ENCODE measurements at regions not wholly inside any gene's neighbourhood (a gene's known extent, or its start where the extent isn't known, plus 50 kb on each side); places are given as distances from the start of the nearest gene placed in this dataset.

- Histone ChIP-seq H3K4me1 (ENCODE audit: control insufficient read depth, insufficient read depth, low read length) (peaks cover 24% of the 10 kb centered on the region), H3K9ac (ENCODE audit: low read depth, low read length) (no peak overlapping the region), H3K4me3 (ENCODE audit: low read depth, low read length) (no peak overlapping the region), H3K9me3 (ENCODE audit: control insufficient read depth, insufficient read depth, low read length) (no peaks in the 10 kb centered on the region), H3K27ac (ENCODE audit: low read depth, low read length) (no peak overlapping the region), H3K27me3 (ENCODE audit: control insufficient read depth, insufficient read depth, low read length) (no peaks in the 10 kb centered on the region), H3K36me3 (ENCODE audit: control insufficient read depth, insufficient read depth, low read length) (no peaks in the 10 kb centered on the region)
These were observed 71.0 kb downstream of the ZC3H11B start for GRCh38 chr1:219541946-219542345.

GRCh38 chr1:219539645-219540254, 73.2 kb downstream of the ZC3H11B start:
- Histone ChIP-seq H3K36me3 (ENCODE audit: control insufficient read depth, insufficient read depth, low read length) (no peaks in the 10 kb centered on the region), H3K4me1 (ENCODE audit: control insufficient read depth, insufficient read depth, low read length) (peaks cover 24% of the 10 kb centered on the region), H3K27ac (ENCODE audit: low read depth, low read length) (no peak overlapping the region), H3K27me3 (ENCODE audit: control insufficient read depth, insufficient read depth, low read length) (no peaks in the 10 kb centered on the region), H3K9me3 (ENCODE audit: control insufficient read depth, insufficient read depth, low read length) (no peaks in the 10 kb centered on the region), H3K4me3 (ENCODE audit: low read depth, low read length) (no peak overlapping the region), H3K9ac (ENCODE audit: low read depth, low read length) (no peak overlapping the region)

- H3K36me3 ChIP-seq (ENCODE audit: control insufficient read depth, insufficient read depth, low read length): no peaks in the 10 kb centered on the region
- H3K4me1 ChIP-seq (ENCODE audit: control insufficient read depth, insufficient read depth, low read length): peaks cover 15% of the 10 kb centered on the region
- H3K9me3 ChIP-seq (ENCODE audit: control insufficient read depth, insufficient read depth, low read length): no peaks in the 10 kb centered on the region
- H3K9ac ChIP-seq (ENCODE audit: low read depth, low read length): no peak overlapping the region
- no peaks in the 10 kb centered on the region for H3K27me3 ChIP-seq (ENCODE audit: control insufficient read depth, insufficient read depth, low read length)
- no peak overlapping the region for H3K4me3 ChIP-seq (ENCODE audit: low read depth, low read length)
- H3K27ac ChIP-seq (ENCODE audit: low read depth, low read length): no peak overlapping the region
These were observed 74.0 kb downstream of the ZC3H11B start for GRCh38 chr1:219538886-219539285.

GRCh38 chr1:219537223-219537631, 75.7 kb downstream of the ZC3H11B start:
- H3K9me3 ChIP-seq (ENCODE audit: control insufficient read depth, insufficient read depth, low read length): no peaks in the 10 kb centered on the region

GRCh38 chr1:219536038-219536437, 76.9 kb downstream of the ZC3H11B start:
- H3K27ac ChIP-seq (ENCODE audit: low read depth, low read length): no peak overlapping the region
- H3K9me3 ChIP-seq (ENCODE audit: control insufficient read depth, insufficient read depth, low read length): no peaks in the 10 kb centered on the region
- H3K36me3 ChIP-seq (ENCODE audit: control insufficient read depth, insufficient read depth, low read length): no peaks in the 10 kb centered on the region
- no peak overlapping the region for H3K9ac ChIP-seq (ENCODE audit: low read depth, low read length)
- peaks cover 5% of the 10 kb centered on the region; the same call in 1 of the 2 replicates for H3K4me1 ChIP-seq (ENCODE audit: control insufficient read depth, insufficient read depth, low read length)
- no peak overlapping the region for H3K4me3 ChIP-seq (ENCODE audit: low read depth, low read length)
- H3K27me3 ChIP-seq (ENCODE audit: control insufficient read depth, insufficient read depth, low read length): no peaks in the 10 kb centered on the region

More at GRCh38 chr1:219537223-219537631, 75.7 kb downstream of the ZC3H11B start:
- Histone ChIP-seq H3K27ac (ENCODE audit: low read depth, low read length) (no peak overlapping the region), H3K36me3 (ENCODE audit: control insufficient read depth, insufficient read depth, low read length) (no peaks in the 10 kb centered on the region), H3K27me3 (ENCODE audit: control insufficient read depth, insufficient read depth, low read length) (no peaks in the 10 kb centered on the region), H3K9ac (ENCODE audit: low read depth, low read length) (no peak overlapping the region), H3K4me3 (ENCODE audit: low read depth, low read length) (no peak overlapping the region), H3K4me1 (ENCODE audit: control insufficient read depth, insufficient read depth, low read length) (peaks cover 15% of the 10 kb centered on the region; the same call in 1 of the 2 replicates)

GRCh38 chr1:219534991-219535390, 77.9 kb downstream of the ZC3H11B start:
- 0 out of 2 replicates have a peak, but pooled peaks cover 4% of the 10 kb centered on the region for H3K4me1 ChIP-seq (ENCODE audit: control insufficient read depth, insufficient read depth, low read length)
- no peak overlapping the region for H3K9ac ChIP-seq (ENCODE audit: low read depth, low read length)
- no peaks in the 10 kb centered on the region for H3K27me3 ChIP-seq (ENCODE audit: control insufficient read depth, insufficient read depth, low read length)
- H3K36me3 ChIP-seq (ENCODE audit: control insufficient read depth, insufficient read depth, low read length): no peaks in the 10 kb centered on the region
- H3K27ac ChIP-seq (ENCODE audit: low read depth, low read length): no peak overlapping the region
- no peaks in the 10 kb centered on the region for H3K9me3 ChIP-seq (ENCODE audit: control insufficient read depth, insufficient read depth, low read length)
- H3K4me3 ChIP-seq (ENCODE audit: low read depth, low read length): no peak overlapping the region

GRCh38 chr1:219533280-219533679, 79.6 kb downstream of the ZC3H11B start:
- H3K4me1 ChIP-seq (ENCODE audit: control insufficient read depth, insufficient read depth, low read length): peaks cover 10% of the 10 kb centered on the region; the same call in 1 of the 2 replicates
- H3K4me3 ChIP-seq (ENCODE audit: low read depth, low read length): no peak overlapping the region
- no peaks in the 10 kb centered on the region for H3K9me3 ChIP-seq (ENCODE audit: control insufficient read depth, insufficient read depth, low read length)
- no peak overlapping the region for H3K9ac ChIP-seq (ENCODE audit: low read depth, low read length)
- H3K27me3 ChIP-seq (ENCODE audit: control insufficient read depth, insufficient read depth, low read length): no peaks in the 10 kb centered on the region
- H3K36me3 ChIP-seq (ENCODE audit: control insufficient read depth, insufficient read depth, low read length): no peaks in the 10 kb centered on the region
- no peak overlapping the region for H3K27ac ChIP-seq (ENCODE audit: low read depth, low read length)

GRCh38 chr1:219529116-219529515, 83.8 kb downstream of the ZC3H11B start:
- Histone ChIP-seq H3K9ac (ENCODE audit: low read depth, low read length) (no peak overlapping the region), H3K4me3 (ENCODE audit: low read depth, low read length) (no peak overlapping the region), H3K4me1 (ENCODE audit: control insufficient read depth, insufficient read depth, low read length) (peaks cover 10% of the 10 kb centered on the region; the same call in 1 of the 2 replicates), H3K27me3 (ENCODE audit: control insufficient read depth, insufficient read depth, low read length) (no peaks in the 10 kb centered on the region), H3K9me3 (ENCODE audit: control insufficient read depth, insufficient read depth, low read length) (no peaks in the 10 kb centered on the region), H3K27ac (ENCODE audit: low read depth, low read length) (peak overlapping the region; percentile 28), H3K36me3 (ENCODE audit: control insufficient read depth, insufficient read depth, low read length) (no peaks in the 10 kb centered on the region)

- H3K36me3 ChIP-seq (ENCODE audit: control insufficient read depth, insufficient read depth, low read length): no peaks in the 10 kb centered on the region
These were observed 84.3 kb downstream of the ZC3H11B start for GRCh38 chr1:219528633-219529032.

GRCh38 chr1:219527994-219528393, 84.9 kb downstream of the ZC3H11B start:
- H3K9ac ChIP-seq (ENCODE audit: low read depth, low read length): no peak overlapping the region
- H3K9me3 ChIP-seq (ENCODE audit: control insufficient read depth, insufficient read depth, low read length): no peaks in the 10 kb centered on the region
- no peaks in the 10 kb centered on the region for H3K27me3 ChIP-seq (ENCODE audit: control insufficient read depth, insufficient read depth, low read length)
- H3K4me3 ChIP-seq (ENCODE audit: low read depth, low read length): no peak overlapping the region
- peaks cover 10% of the 10 kb centered on the region; the same call in 1 of the 2 replicates for H3K4me1 ChIP-seq (ENCODE audit: control insufficient read depth, insufficient read depth, low read length)
- H3K27ac ChIP-seq (ENCODE audit: low read depth, low read length): no peak overlapping the region
- no peaks in the 10 kb centered on the region for H3K36me3 ChIP-seq (ENCODE audit: control insufficient read depth, insufficient read depth, low read length)

More at GRCh38 chr1:219528633-219529032, 84.3 kb downstream of the ZC3H11B start:
- H3K4me3 ChIP-seq (ENCODE audit: low read depth, low read length): no peak overlapping the region
- H3K4me1 ChIP-seq (ENCODE audit: control insufficient read depth, insufficient read depth, low read length): peaks cover 10% of the 10 kb centered on the region; the same call in 1 of the 2 replicates
- no peak overlapping the region for H3K9ac ChIP-seq (ENCODE audit: low read depth, low read length)
- H3K27ac ChIP-seq (ENCODE audit: low read depth, low read length): no peak overlapping the region
- H3K9me3 ChIP-seq (ENCODE audit: control insufficient read depth, insufficient read depth, low read length): no peaks in the 10 kb centered on the region
- H3K27me3 ChIP-seq (ENCODE audit: control insufficient read depth, insufficient read depth, low read length): no peaks in the 10 kb centered on the region

- no peaks in the 10 kb centered on the region for H3K9me3 ChIP-seq (ENCODE audit: control insufficient read depth, insufficient read depth, low read length)
- H3K27ac ChIP-seq (ENCODE audit: low read depth, low read length): no peak overlapping the region
- no peak overlapping the region for H3K9ac ChIP-seq (ENCODE audit: low read depth, low read length)
- peaks cover 10% of the 10 kb centered on the region; the same call in 1 of the 2 replicates for H3K4me1 ChIP-seq (ENCODE audit: control insufficient read depth, insufficient read depth, low read length)
- no peaks in the 10 kb centered on the region for H3K27me3 ChIP-seq (ENCODE audit: control insufficient read depth, insufficient read depth, low read length)
- no peak overlapping the region for H3K4me3 ChIP-seq (ENCODE audit: low read depth, low read length)
- no peaks in the 10 kb centered on the region for H3K36me3 ChIP-seq (ENCODE audit: control insufficient read depth, insufficient read depth, low read length)
These were observed 86.8 kb downstream of the ZC3H11B start for GRCh38 chr1:219526074-219526473.

All from HUES48 (cell line).